Endothelial cell (in vitro differentiated cells): ENCODE measurements at regions not wholly inside any gene's neighbourhood (a gene's known extent, or its start where the extent isn't known, plus 50 kb on each side); places are given as distances from the start of the nearest gene placed in this dataset.

ENCODE experiments used
- DNase-seq: peaks from one replicate; pipeline ENCODE4 v3.0.0; 2021; ENCODE audit warnings: low spot score
- H3K27ac Mint-ChIP-seq: one replicate; pipeline ENCODE4 v1.8.0; 2021; ENCODE audit warnings: mixed read lengths, inconsistent platforms; ENCODE audit not compliant: unreplicated experiment
- H3K27me3 Mint-ChIP-seq: one replicate; pipeline ENCODE4 v1.8.0; 2021; ENCODE audit warnings: mild to moderate bottlenecking, moderate library complexity, mixed read lengths, inconsistent platforms; ENCODE audit not compliant: unreplicated experiment
- H3K36me3 Mint-ChIP-seq: one replicate; pipeline ENCODE4 v1.8.0; 2021; ENCODE audit warnings: mild to moderate bottlenecking, low read depth, mixed read lengths, inconsistent platforms; ENCODE audit not compliant: unreplicated experiment
- H3K4me1 Mint-ChIP-seq: one replicate; pipeline ENCODE4 v1.8.0; 2021; ENCODE audit warnings: mild to moderate bottlenecking, mixed read lengths, inconsistent platforms; ENCODE audit not compliant: unreplicated experiment
- H3K4me3 Mint-ChIP-seq: one replicate; pipeline ENCODE4 v1.8.0; 2021; ENCODE audit warnings: mild to moderate bottlenecking, mixed read lengths, inconsistent platforms; ENCODE audit not compliant: unreplicated experiment
- H3K9me3 Mint-ChIP-seq: one replicate; pipeline ENCODE4 v1.8.0; 2021; ENCODE audit warnings: mixed read lengths, inconsistent platforms; ENCODE audit not compliant: unreplicated experiment
- TF ChIP-seq, protein P1 (sequence below): fragments of 200-600 bp; sonication (generic); IDR thresholded peaks from one replicate; pipeline ENCODE4 v1.5.0; 2021; ENCODE audit warnings: antibody characterized with exemption; ENCODE audit not compliant: unreplicated experiment

DNA sequence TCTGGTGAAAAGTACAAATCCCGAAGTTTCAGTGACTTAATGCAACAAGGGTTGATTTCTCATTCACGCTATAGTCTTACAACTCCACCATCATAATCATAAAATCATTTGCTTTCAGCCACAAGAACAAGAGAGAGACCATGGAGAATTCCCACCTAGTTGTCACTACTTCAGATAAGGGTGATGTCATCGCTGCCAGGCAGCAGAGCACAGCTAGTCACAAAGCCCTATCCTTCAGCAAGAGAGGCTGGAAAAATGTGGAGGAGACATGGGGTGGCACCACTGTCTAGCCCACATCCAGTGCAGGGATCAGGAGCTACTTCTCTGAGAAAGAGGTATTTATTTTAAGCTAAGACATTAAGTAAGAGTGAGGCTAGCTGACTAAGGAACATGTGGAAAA, 356.1 kb downstream of the YTHDC2 start:
- H3K9me3 Mint-ChIP-seq = no peaks in the 10 kb centered on the region
- H3K27ac Mint-ChIP-seq = no peak overlapping the region
- no peaks in the 10 kb centered on the region for H3K4me1 Mint-ChIP-seq
- no peaks in the 10 kb centered on the region for H3K27me3 Mint-ChIP-seq
- TF ChIP-seq, protein P1, sequence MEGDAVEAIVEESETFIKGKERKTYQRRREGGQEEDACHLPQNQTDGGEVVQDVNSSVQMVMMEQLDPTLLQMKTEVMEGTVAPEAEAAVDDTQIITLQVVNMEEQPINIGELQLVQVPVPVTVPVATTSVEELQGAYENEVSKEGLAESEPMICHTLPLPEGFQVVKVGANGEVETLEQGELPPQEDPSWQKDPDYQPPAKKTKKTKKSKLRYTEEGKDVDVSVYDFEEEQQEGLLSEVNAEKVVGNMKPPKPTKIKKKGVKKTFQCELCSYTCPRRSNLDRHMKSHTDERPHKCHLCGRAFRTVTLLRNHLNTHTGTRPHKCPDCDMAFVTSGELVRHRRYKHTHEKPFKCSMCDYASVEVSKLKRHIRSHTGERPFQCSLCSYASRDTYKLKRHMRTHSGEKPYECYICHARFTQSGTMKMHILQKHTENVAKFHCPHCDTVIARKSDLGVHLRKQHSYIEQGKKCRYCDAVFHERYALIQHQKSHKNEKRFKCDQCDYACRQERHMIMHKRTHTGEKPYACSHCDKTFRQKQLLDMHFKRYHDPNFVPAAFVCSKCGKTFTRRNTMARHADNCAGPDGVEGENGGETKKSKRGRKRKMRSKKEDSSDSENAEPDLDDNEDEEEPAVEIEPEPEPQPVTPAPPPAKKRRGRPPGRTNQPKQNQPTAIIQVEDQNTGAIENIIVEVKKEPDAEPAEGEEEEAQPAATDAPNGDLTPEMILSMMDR = no peak
- H3K4me3 Mint-ChIP-seq = no peak overlapping the region
- DNase-seq = no peak
- H3K36me3 Mint-ChIP-seq = no peaks in the 10 kb centered on the region

DNA sequence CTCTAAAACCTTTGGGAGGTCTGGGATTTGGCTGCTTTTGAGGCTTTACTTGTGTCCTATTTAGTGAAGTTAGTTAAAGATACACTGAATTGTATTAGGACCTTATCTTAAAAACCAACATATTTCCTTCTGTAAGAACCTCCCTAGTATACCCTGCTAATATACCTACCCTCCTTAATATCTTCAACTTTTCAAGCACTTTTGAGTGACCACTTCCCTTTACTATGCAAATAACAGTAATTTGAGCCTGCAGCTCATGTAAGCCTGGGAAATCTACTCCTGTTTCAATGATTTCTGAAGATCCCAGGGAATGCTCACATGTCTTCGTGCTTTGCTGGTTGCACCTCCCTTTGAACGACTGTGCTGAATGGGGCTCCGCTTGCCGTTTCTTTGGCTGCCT, 358.5 kb downstream of the YTHDC2 start:
- Mint-ChIP-seq H3K36me3 (no peaks in the 10 kb centered on the region), H3K27me3 (no peaks in the 10 kb centered on the region), H3K4me1 (no peaks in the 10 kb centered on the region), H3K27ac (no peak overlapping the region), H3K9me3 (no peaks in the 10 kb centered on the region), H3K4me3 (no peak overlapping the region)
- TF ChIP-seq, protein P1 = no peak
- DNase-seq = no peak

DNA sequence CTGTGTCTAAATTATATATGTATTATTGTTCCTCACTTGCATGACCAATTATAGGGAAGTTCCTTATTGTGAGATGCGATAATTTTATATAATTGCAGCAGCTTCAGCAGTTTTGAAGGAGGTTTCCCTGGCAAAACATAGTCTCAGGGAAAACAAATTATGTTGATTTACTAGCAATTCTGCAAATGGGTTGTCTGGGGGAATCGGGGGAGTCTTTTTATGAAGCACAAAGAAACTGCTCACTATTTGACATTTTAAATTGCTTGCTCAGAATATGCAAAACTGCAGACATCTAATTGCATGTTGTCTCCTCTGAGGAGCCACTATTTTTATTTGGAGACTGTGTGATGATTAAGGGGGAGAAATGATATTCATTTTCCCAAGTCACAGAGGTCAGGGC, 361.6 kb downstream of the YTHDC2 start:
- no peaks in the 10 kb centered on the region for H3K27me3 Mint-ChIP-seq
- TF ChIP-seq, protein P1 = no peak
- no peak for DNase-seq
- no peak overlapping the region for H3K4me3 Mint-ChIP-seq
- H3K27ac Mint-ChIP-seq = no peak overlapping the region
- H3K4me1 Mint-ChIP-seq = no peaks in the 10 kb centered on the region
- H3K9me3 Mint-ChIP-seq = no peaks in the 10 kb centered on the region
- H3K36me3 Mint-ChIP-seq = no peaks in the 10 kb centered on the region

DNA sequence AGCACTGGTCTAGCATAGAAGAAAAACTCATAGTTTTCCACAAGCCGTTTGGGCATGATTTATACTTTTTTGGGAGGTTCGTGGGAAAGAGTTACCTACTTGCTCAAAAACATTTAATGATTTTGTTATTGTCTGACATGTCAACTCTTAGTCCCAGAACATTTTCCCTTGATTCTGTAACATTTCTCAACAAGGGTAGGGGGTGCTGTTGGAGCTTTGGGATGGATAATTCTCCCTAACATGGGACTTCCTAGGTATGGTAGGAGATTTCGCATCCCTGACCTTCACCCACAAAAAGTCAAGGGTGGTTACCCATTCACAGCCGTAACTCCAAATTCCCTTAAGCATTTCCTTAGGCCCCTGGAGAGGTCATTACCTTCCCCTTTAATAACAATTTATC, 378.0 kb downstream of the YTHDC2 start:
- TF ChIP-seq, protein P1 = no peak
- DNase-seq = no peak
- Mint-ChIP-seq H3K27me3 (peaks cover 2% of the 10 kb centered on the region), H3K4me3 (no peak overlapping the region), H3K36me3 (no peaks in the 10 kb centered on the region), H3K27ac (no peak overlapping the region), H3K9me3 (no peaks in the 10 kb centered on the region), H3K4me1 (peaks cover 2% of the 10 kb centered on the region)

DNA sequence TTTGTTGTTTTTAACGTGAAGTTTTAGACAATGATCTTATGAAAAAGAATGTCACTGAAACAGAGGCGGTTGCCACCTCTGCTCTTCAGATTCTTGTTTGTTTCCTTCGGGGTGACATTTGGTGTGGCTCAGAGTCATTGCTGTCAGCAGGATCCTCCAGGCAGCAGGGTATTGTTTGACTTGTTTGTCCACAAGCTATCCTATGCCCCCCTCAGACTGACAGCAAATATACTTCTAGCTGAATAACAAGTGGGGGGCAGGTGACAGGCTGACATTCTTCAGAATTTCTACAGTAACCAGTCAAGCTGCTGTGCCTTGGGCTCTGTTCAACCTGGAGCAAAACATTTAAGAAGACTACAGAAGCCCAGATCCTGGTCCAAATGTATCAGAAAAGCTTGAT, 383.3 kb downstream of the YTHDC2 start:
- no peak overlapping the region for H3K27ac Mint-ChIP-seq
- H3K4me1 Mint-ChIP-seq = peaks cover 2% of the 10 kb centered on the region
- no peaks in the 10 kb centered on the region for H3K27me3 Mint-ChIP-seq
- H3K9me3 Mint-ChIP-seq = no peaks in the 10 kb centered on the region
- TF ChIP-seq, protein P1 = no peak
- no peaks in the 10 kb centered on the region for H3K36me3 Mint-ChIP-seq
- no peak overlapping the region for H3K4me3 Mint-ChIP-seq
- DNase-seq = no peak
